Natural killer cell (primary cell): ENCODE measurements at regions not wholly inside any gene's neighbourhood (a gene's known extent, or its start where the extent isn't known, plus 50 kb on each side); places are given as distances from the start of the nearest gene placed in this dataset.

Experiments
- ATAC-seq, 3 donors: fragments of 150-1000 bp in 2 of 3; fragments of 200-7000 bp in 1 of 3; cut with Tn5 transposase; 1 replicate in 1 of 3; 2 replicates in 2 of 3; pipeline ENCODE4 v1.10.0; 2021; ENCODE audit warnings: mild to moderate bottlenecking in 2 of 3, moderate library complexity in 2 of 3
- DNase-seq, 2 donors: peaks; one replicate each; pipeline versions ENCODE4 v3.0.0 to v3.0.0-alpha.2; 2013 to 2021; ENCODE audit warnings: mixed read lengths in 1 of 2
- H3K27ac ChIP-seq: one replicate; pipeline ENCODE4 v1.5.1; 2013; ENCODE audit warnings: mild to moderate bottlenecking, low read length
- H3K27me3 ChIP-seq: one replicate; pipeline ENCODE4 v1.6.1; 2013; ENCODE audit warnings: low read length; ENCODE audit not compliant: control insufficient read depth, insufficient read depth
- H3K36me3 ChIP-seq: one replicate; pipeline ENCODE4 v1.6.1; 2013; ENCODE audit warnings: low read length; ENCODE audit not compliant: control insufficient read depth, insufficient read depth
- H3K4me1 ChIP-seq: one replicate; pipeline ENCODE4 v1.6.1; 2013; ENCODE audit warnings: low read length; ENCODE audit not compliant: control insufficient read depth, insufficient read depth
- H3K4me3 ChIP-seq: one replicate; pipeline ENCODE4 v1.5.1; 2013; ENCODE audit warnings: low read length
- H3K9me3 ChIP-seq: one replicate; pipeline ENCODE4 v1.6.1; 2013; ENCODE audit warnings: low read length; ENCODE audit not compliant: control insufficient read depth, insufficient read depth
- H3K27ac Mint-ChIP-seq, 2 donors: one replicate each; pipeline ENCODE4 v1.8.0; 2022; ENCODE audit warnings: mild to moderate bottlenecking in 2 of 2, mixed read lengths in 2 of 2, moderate library complexity in 1 of 2
- H3K27me3 Mint-ChIP-seq, 2 donors: one replicate each; pipeline ENCODE4 v1.8.0; 2022; ENCODE audit warnings: low read depth in 2 of 2, mixed read lengths in 2 of 2
- H3K36me3 Mint-ChIP-seq: one replicate; pipeline ENCODE4 v1.8.0; 2022; ENCODE audit warnings: mixed read lengths
- H3K4me1 Mint-ChIP-seq, 2 donors: one replicate each; pipeline ENCODE4 v1.8.0; 2022; ENCODE audit warnings: mixed read lengths in 2 of 2
- H3K4me3 Mint-ChIP-seq: one replicate; pipeline ENCODE4 v1.8.0; 2022; ENCODE audit warnings: mild to moderate bottlenecking, moderate library complexity, mixed read lengths
- H3K9me3 Mint-ChIP-seq, 2 donors: one replicate each; pipeline ENCODE4 v1.8.0; 2022; ENCODE audit warnings: mixed read lengths in 2 of 2
- CTCF ChIP-seq: fragments of 200-600 bp; IDR thresholded peaks from one replicate; pipeline ENCODE4 v1.8.0; 2022; ENCODE audit warnings: antibody characterized with exemption
- WGBS: methylation state at CpG from one replicate; pipeline ENCODE4 v1.1.7; 2013; ENCODE audit warnings: missing lambda C conversion rate; ENCODE audit not compliant: insufficient coverage; 5-methylcytosine and 5-hydroxymethylcytosine counted together
- intact Hi-C: fragments of 100-400 bp; cut with micrococcal nuclease; formaldehyde crosslinking; loops from one replicate; pipeline ENCODE4 v1.14.2; 2022

- no peak for ATAC-seq
- Mint-ChIP-seq H3K36me3 (no peaks in the 10 kb centered on the region), H3K4me3 (no peak overlapping the region), H3K9me3 (no peaks in the 10 kb centered on the region), H3K4me1 (no peaks in the 10 kb centered on the region), H3K27ac (no peak overlapping the region), H3K27me3 (peaks cover 0 to 8% of the 10 kb centered on the region in 2 donors)
- no peak overlapping the region for H3K4me3 ChIP-seq
- no peak for TF ChIP-seq CTCF
- no peak for DNase-seq
- no peaks in the 10 kb centered on the region for H3K36me3 ChIP-seq
- intact Hi-C loops, result no loop called here
- no peaks in the 10 kb centered on the region for H3K9me3 ChIP-seq
- no peak overlapping the region for H3K27ac ChIP-seq
- H3K27me3 ChIP-seq, result no peaks in the 10 kb centered on the region
- H3K4me1 ChIP-seq, result no peaks in the 10 kb centered on the region
These were observed 290.3 kb upstream of the SGCD start for GRCh38 chr5:156036640-156037039.

GRCh38 chr5:156037151-156037909 lies 289.6 kb upstream of the SGCD start:
- 88% methylated on average over 2 of the region's 2 CpGs for WGBS
- Histone ChIP-seq H3K27ac (no peak overlapping the region), H3K9me3 (no peaks in the 10 kb centered on the region), H3K4me1 (no peaks in the 10 kb centered on the region), H3K36me3 (no peaks in the 10 kb centered on the region), H3K27me3 (no peaks in the 10 kb centered on the region), H3K4me3 (no peak overlapping the region)
- no peaks in the 10 kb centered on the region for H3K4me1 Mint-ChIP-seq
- intact Hi-C loops, result no loop called here
- no peaks in the 10 kb centered on the region for H3K9me3 Mint-ChIP-seq
- H3K4me3 Mint-ChIP-seq, result no peak overlapping the region
- no peaks in the 10 kb centered on the region for H3K36me3 Mint-ChIP-seq
- no peak for ATAC-seq
- DNase-seq, result no peak
- no peak overlapping the region for H3K27ac Mint-ChIP-seq
- H3K27me3 Mint-ChIP-seq, result peaks cover 0 to 8% of the 10 kb centered on the region in 2 donors
- TF ChIP-seq CTCF, result no peak

- H3K27ac Mint-ChIP-seq, result no peak overlapping the region
- ATAC-seq, result no peak
- no peaks in the 10 kb centered on the region for H3K4me1 Mint-ChIP-seq
- intact Hi-C loops, result no loop called here
- no peak overlapping the region for H3K4me3 ChIP-seq
- no peaks in the 10 kb centered on the region for H3K9me3 Mint-ChIP-seq
- H3K36me3 ChIP-seq, result no peaks in the 10 kb centered on the region
- WGBS, result 95% methylated on average over 1 of the region's 1 CpG
- no peaks in the 10 kb centered on the region for H3K4me1 ChIP-seq
- no peak for TF ChIP-seq CTCF
- no peaks in the 10 kb centered on the region for H3K27me3 ChIP-seq
- H3K27ac ChIP-seq, result no peak overlapping the region
- H3K27me3 Mint-ChIP-seq, result peaks cover 0 to 5% of the 10 kb centered on the region in 2 donors
- no peak for DNase-seq
- H3K9me3 ChIP-seq, result no peaks in the 10 kb centered on the region
- no peak overlapping the region for H3K4me3 Mint-ChIP-seq
- H3K36me3 Mint-ChIP-seq, result no peaks in the 10 kb centered on the region
These were observed 284.2 kb upstream of the SGCD start for GRCh38 chr5:156042726-156043125.

- no peaks in the 10 kb centered on the region for H3K9me3 Mint-ChIP-seq
- intact Hi-C loops, result no loop called here
- H3K27me3 Mint-ChIP-seq, result peaks cover 0 to 5% of the 10 kb centered on the region in 2 donors
- no peaks in the 10 kb centered on the region for H3K4me1 Mint-ChIP-seq
- no peak for TF ChIP-seq CTCF
- no peaks in the 10 kb centered on the region for H3K36me3 Mint-ChIP-seq
- no peak overlapping the region for H3K27ac ChIP-seq
- H3K36me3 ChIP-seq, result no peaks in the 10 kb centered on the region
- H3K4me3 Mint-ChIP-seq, result no peak overlapping the region
- H3K9me3 ChIP-seq, result no peaks in the 10 kb centered on the region
- no peaks in the 10 kb centered on the region for H3K4me1 ChIP-seq
- H3K27ac Mint-ChIP-seq, result no peak overlapping the region
- no peak overlapping the region for H3K4me3 ChIP-seq
- no peaks in the 10 kb centered on the region for H3K27me3 ChIP-seq
- ATAC-seq, result no peak
- no peak for DNase-seq
These were observed 283.6 kb upstream of the SGCD start for GRCh38 chr5:156043351-156043750.
